Activated CD8-positive, alpha-beta memory T cell treated with anti-CD3 and anti-CD28 coated beads, Interleukin-2, amount 10 ng/mL, durations not matched to agents 7 days and 5 days (primary cell): ENCODE measurements at regions not wholly inside any gene's neighbourhood (a gene's known extent, or its start where the extent isn't known, plus 50 kb on each side); places are given as distances from the start of the nearest gene placed in this dataset.

Experiments used
- ATAC-seq: fragments of 150-1000 bp; cut with Tn5 transposase; one replicate; pipeline ENCODE4 v1.10.0; 2021; ENCODE audit warnings: moderate library complexity
- CTCF ChIA-PET: fragments of 350-600 bp; sonication (Branson Sonifier 250); formaldehyde crosslinking; loops from one replicate; lab custom pipeline; 2021; ENCODE audit warnings: antibody characterized with exemption; lab: Charles Lee
- DNase-seq: peaks from one replicate; pipeline ENCODE4 v3.0.0-alpha.2; 2020
- H3K27ac Mint-ChIP-seq: one replicate; pipeline ENCODE4 v1.8.0; 2021; ENCODE audit warnings: mild to moderate bottlenecking, mixed read lengths
- H3K27me3 Mint-ChIP-seq: one replicate; pipeline ENCODE4 v1.8.0; 2021; ENCODE audit warnings: mixed read lengths
- H3K36me3 Mint-ChIP-seq: one replicate; pipeline ENCODE4 v1.8.0; 2021; ENCODE audit warnings: mild to moderate bottlenecking, mixed read lengths
- H3K4me1 Mint-ChIP-seq: one replicate; pipeline ENCODE4 v1.8.0; 2021; ENCODE audit warnings: mixed read lengths
- H3K4me3 Mint-ChIP-seq: one replicate; pipeline ENCODE4 v1.8.0; 2021; ENCODE audit warnings: mild to moderate bottlenecking, moderate library complexity, mixed read lengths
- H3K9me3 Mint-ChIP-seq: one replicate; pipeline ENCODE4 v1.8.0; 2022; ENCODE audit warnings: low read depth, mixed read lengths

GRCh38 chr2:167702227-167702626 lies 545.2 kb downstream of the STK39 start:
- H3K4me1 Mint-ChIP-seq = no peaks in the 10 kb centered on the region
- no peaks in the 10 kb centered on the region for H3K9me3 Mint-ChIP-seq
- no peaks in the 10 kb centered on the region for H3K36me3 Mint-ChIP-seq
- CTCF ChIA-PET = no interaction called here
- no peak for ATAC-seq
- no peaks in the 10 kb centered on the region for H3K27me3 Mint-ChIP-seq
- no peak overlapping the region for H3K4me3 Mint-ChIP-seq
- H3K27ac Mint-ChIP-seq = no peak overlapping the region
- no peak for DNase-seq

GRCh38 chr2:167701651-167702050 lies 545.7 kb downstream of the STK39 start:
- no peak overlapping the region for H3K4me3 Mint-ChIP-seq
- H3K9me3 Mint-ChIP-seq = no peaks in the 10 kb centered on the region
- no peaks in the 10 kb centered on the region for H3K36me3 Mint-ChIP-seq
- no peak overlapping the region for H3K27ac Mint-ChIP-seq
- no peak for DNase-seq
- CTCF ChIA-PET = no interaction called here
- no peak for ATAC-seq
- H3K27me3 Mint-ChIP-seq = no peaks in the 10 kb centered on the region
- no peaks in the 10 kb centered on the region for H3K4me1 Mint-ChIP-seq

GRCh38 chr2:167697948-167698347 lies 549.4 kb downstream of the STK39 start:
- H3K27me3 Mint-ChIP-seq = no peaks in the 10 kb centered on the region
- DNase-seq (no peak), ATAC-seq (no peak)
- H3K4me3 Mint-ChIP-seq = no peak overlapping the region
- H3K9me3 Mint-ChIP-seq = no peaks in the 10 kb centered on the region
- no peaks in the 10 kb centered on the region for H3K36me3 Mint-ChIP-seq
- H3K4me1 Mint-ChIP-seq = no peaks in the 10 kb centered on the region
- CTCF ChIA-PET = no interaction called here
- no peak overlapping the region for H3K27ac Mint-ChIP-seq

- Mint-ChIP-seq H3K27me3 (no peaks in the 10 kb centered on the region), H3K4me3 (no peak overlapping the region), H3K4me1 (no peaks in the 10 kb centered on the region), H3K36me3 (no peaks in the 10 kb centered on the region), H3K9me3 (no peaks in the 10 kb centered on the region), H3K27ac (no peak overlapping the region)
- DNase-seq = no peak
- ATAC-seq = no peak
- CTCF ChIA-PET = no interaction called here
These were observed 550.2 kb downstream of the STK39 start for GRCh38 chr2:167697194-167697593.

GRCh38 chr2:167692936-167693335 lies 554.5 kb downstream of the STK39 start:
- DNase-seq = no peak
- Mint-ChIP-seq H3K4me1 (no peaks in the 10 kb centered on the region), H3K4me3 (no peak overlapping the region), H3K9me3 (no peaks in the 10 kb centered on the region), H3K27ac (no peak overlapping the region), H3K36me3 (no peaks in the 10 kb centered on the region), H3K27me3 (no peaks in the 10 kb centered on the region)
- CTCF ChIA-PET = no interaction called here
- ATAC-seq = no peak

GRCh38 chr2:167692191-167692590 lies 555.2 kb downstream of the STK39 start:
- no peak for DNase-seq
- no peaks in the 10 kb centered on the region for H3K27me3 Mint-ChIP-seq
- no peaks in the 10 kb centered on the region for H3K9me3 Mint-ChIP-seq
- H3K4me1 Mint-ChIP-seq = no peaks in the 10 kb centered on the region
- no peak for ATAC-seq
- H3K36me3 Mint-ChIP-seq = no peaks in the 10 kb centered on the region
- no peak overlapping the region for H3K4me3 Mint-ChIP-seq
- CTCF ChIA-PET = no interaction called here
- H3K27ac Mint-ChIP-seq = no peak overlapping the region

- H3K4me3 Mint-ChIP-seq = no peak overlapping the region
- no peak for DNase-seq
- H3K4me1 Mint-ChIP-seq = no peaks in the 10 kb centered on the region
- CTCF ChIA-PET = no interaction called here
- no peak overlapping the region for H3K27ac Mint-ChIP-seq
- no peaks in the 10 kb centered on the region for H3K27me3 Mint-ChIP-seq
- ATAC-seq = no peak
- H3K9me3 Mint-ChIP-seq = no peaks in the 10 kb centered on the region
- H3K36me3 Mint-ChIP-seq = no peaks in the 10 kb centered on the region
These were observed 558.0 kb downstream of the STK39 start for GRCh38 chr2:167689444-167689843.

GRCh38 chr2:167686691-167687090 lies 560.7 kb downstream of the STK39 start:
- Mint-ChIP-seq H3K4me3 (no peak overlapping the region), H3K9me3 (no peaks in the 10 kb centered on the region), H3K27ac (no peak overlapping the region), H3K4me1 (no peaks in the 10 kb centered on the region), H3K27me3 (no peaks in the 10 kb centered on the region), H3K36me3 (no peaks in the 10 kb centered on the region)
- CTCF ChIA-PET = no interaction called here
- ATAC-seq (no peak), DNase-seq (no peak)

GRCh38 chr2:167681234-167682015 lies 566.0 kb downstream of the STK39 start:
- Mint-ChIP-seq H3K27ac (no peak overlapping the region), H3K27me3 (no peaks in the 10 kb centered on the region), H3K9me3 (no peaks in the 10 kb centered on the region), H3K4me1 (no peaks in the 10 kb centered on the region), H3K36me3 (no peaks in the 10 kb centered on the region), H3K4me3 (no peak overlapping the region)
- CTCF ChIA-PET = no interaction called here
- DNase-seq (no peak), ATAC-seq (no peak)

GRCh38 chr2:167678158-167678557 lies 569.2 kb downstream of the STK39 start:
- no peak overlapping the region for H3K4me3 Mint-ChIP-seq
- no peaks in the 10 kb centered on the region for H3K4me1 Mint-ChIP-seq
- no peak for ATAC-seq
- H3K27ac Mint-ChIP-seq = no peak overlapping the region
- H3K36me3 Mint-ChIP-seq = no peaks in the 10 kb centered on the region
- no peak for DNase-seq
- no peaks in the 10 kb centered on the region for H3K27me3 Mint-ChIP-seq
- H3K9me3 Mint-ChIP-seq = no peaks in the 10 kb centered on the region
- CTCF ChIA-PET = no interaction called here

- H3K27me3 Mint-ChIP-seq = no peaks in the 10 kb centered on the region
- no peak overlapping the region for H3K27ac Mint-ChIP-seq
- H3K4me3 Mint-ChIP-seq = no peak overlapping the region
- ATAC-seq (no peak), DNase-seq (no peak)
- peaks cover 3% of the 10 kb centered on the region for H3K9me3 Mint-ChIP-seq
- H3K36me3 Mint-ChIP-seq = no peaks in the 10 kb centered on the region
- H3K4me1 Mint-ChIP-seq = no peaks in the 10 kb centered on the region
- CTCF ChIA-PET = no interaction called here
These were observed 571.5 kb downstream of the STK39 start for GRCh38 chr2:167675906-167676305.

GRCh38 chr2:167670588-167670987 lies 576.8 kb downstream of the STK39 start:
- CTCF ChIA-PET = no interaction called here
- no peak for ATAC-seq

GRCh38 chr2:167653131-167653530 lies 594.3 kb downstream of the STK39 start:
- ATAC-seq = no peak
- no peak for DNase-seq
- no peak overlapping the region for H3K4me3 Mint-ChIP-seq
- no peaks in the 10 kb centered on the region for H3K4me1 Mint-ChIP-seq
- CTCF ChIA-PET = no interaction called here
- no peak overlapping the region for H3K27ac Mint-ChIP-seq
- H3K9me3 Mint-ChIP-seq = no peaks in the 10 kb centered on the region
- H3K27me3 Mint-ChIP-seq = no peaks in the 10 kb centered on the region
- no peaks in the 10 kb centered on the region for H3K36me3 Mint-ChIP-seq

More at GRCh38 chr2:167670588-167670987, 576.8 kb downstream of the STK39 start:
- Mint-ChIP-seq H3K27ac (no peak overlapping the region), H3K4me3 (no peak overlapping the region), H3K36me3 (no peaks in the 10 kb centered on the region), H3K4me1 (no peaks in the 10 kb centered on the region), H3K27me3 (no peaks in the 10 kb centered on the region), H3K9me3 (peaks cover 15% of the 10 kb centered on the region)
- DNase-seq = no peak

- Mint-ChIP-seq H3K36me3 (no peaks in the 10 kb centered on the region), H3K27me3 (no peaks in the 10 kb centered on the region), H3K27ac (no peak overlapping the region), H3K9me3 (no peaks in the 10 kb centered on the region), H3K4me1 (no peaks in the 10 kb centered on the region), H3K4me3 (no peak overlapping the region)
- CTCF ChIA-PET = no interaction called here
- DNase-seq = no peak
- no peak for ATAC-seq
These were observed 595.0 kb downstream of the STK39 start for GRCh38 chr2:167652401-167652800.
